CD4-positive, alpha-beta T cell treated with Interleukin-17A for 1 hour (primary cell): ENCODE measurements at regions not wholly inside any gene's neighbourhood (a gene's known extent, or its start where the extent isn't known, plus 50 kb on each side); places are given as distances from the start of the nearest gene placed in this dataset.
"Not testable (repeated sequence)": the region's sequence is repeated elsewhere in the genome, so short reads cannot be mapped to it uniquely, and the experiment has no call there.

Experiments
- DNase-seq: peaks from one replicate; pipeline ENCODE4 v3.0.0-alpha.2; 2020

DNA sequence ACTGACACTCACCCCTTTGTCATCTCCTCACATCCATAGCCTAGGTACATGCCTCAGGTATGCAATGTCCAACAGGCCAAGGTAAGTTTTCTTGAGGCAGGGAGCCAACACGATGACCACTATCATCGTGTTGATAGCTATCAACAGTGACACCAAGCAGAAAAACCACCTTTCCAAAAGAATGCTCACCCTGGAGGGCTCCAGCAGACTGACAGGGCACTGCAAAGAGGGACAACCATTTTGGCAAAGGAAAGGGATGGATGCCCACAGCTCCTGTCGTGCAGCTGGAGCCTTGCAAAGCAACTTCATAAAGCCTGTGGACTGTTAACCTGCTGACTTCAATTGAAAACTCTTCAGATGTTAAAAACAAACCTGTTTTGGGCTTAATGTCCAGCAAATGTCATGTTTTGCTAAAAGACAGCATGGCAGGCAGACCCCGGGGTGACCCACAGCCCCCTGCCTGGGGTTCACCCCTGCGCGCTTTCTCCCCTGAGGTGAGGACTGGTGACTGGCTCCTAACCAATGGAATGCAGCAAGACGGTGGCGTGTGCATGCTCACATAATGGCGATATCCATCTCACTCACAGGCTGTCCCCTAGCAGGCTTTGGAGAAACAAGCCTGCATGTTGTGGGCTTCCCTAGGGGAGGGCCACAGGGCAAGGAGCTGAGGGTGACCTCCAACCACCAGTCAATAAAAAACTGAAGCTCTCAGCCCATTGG is 293.8 kb downstream of the TCERG1L start:
- DNase-seq = no peak

DNA sequence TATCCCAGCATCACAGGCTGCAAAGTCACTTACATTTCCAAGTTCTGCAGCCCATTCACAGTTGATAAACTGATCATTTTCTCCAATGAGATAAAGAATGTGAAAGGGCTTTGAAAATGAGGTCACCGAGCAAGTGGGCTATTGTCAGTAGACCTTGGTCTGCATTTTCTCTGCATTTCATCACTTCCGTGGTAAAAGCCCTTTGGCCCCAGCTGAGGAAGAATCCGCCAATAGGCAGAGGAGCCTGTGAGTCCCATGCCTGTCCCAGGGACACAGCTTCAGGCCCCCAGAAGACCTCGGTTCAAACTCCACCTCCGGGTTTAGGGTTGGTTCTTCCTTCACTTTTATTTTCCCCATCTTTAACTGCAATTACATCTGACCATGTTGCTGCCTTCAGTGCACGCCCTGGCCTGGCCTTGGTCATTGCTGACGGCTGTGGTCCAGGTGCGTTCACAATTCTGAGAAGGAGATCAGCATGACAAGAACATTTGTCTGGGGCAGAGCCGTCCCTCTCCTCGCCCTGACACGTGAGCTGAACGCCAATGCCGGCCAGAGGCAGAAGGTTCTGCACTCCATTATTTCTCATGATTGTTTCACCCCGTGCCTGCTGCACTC is 292.5 kb downstream of the TCERG1L start:
- no peak for DNase-seq

- DNase-seq = no peak
Observed at GRCh38 chr10:131019696-131020095, 291.8 kb downstream of the TCERG1L start.

GRCh38 chr10:131020775-131021174 is 290.7 kb downstream of the TCERG1L start:
- DNase-seq = no peak

DNA sequence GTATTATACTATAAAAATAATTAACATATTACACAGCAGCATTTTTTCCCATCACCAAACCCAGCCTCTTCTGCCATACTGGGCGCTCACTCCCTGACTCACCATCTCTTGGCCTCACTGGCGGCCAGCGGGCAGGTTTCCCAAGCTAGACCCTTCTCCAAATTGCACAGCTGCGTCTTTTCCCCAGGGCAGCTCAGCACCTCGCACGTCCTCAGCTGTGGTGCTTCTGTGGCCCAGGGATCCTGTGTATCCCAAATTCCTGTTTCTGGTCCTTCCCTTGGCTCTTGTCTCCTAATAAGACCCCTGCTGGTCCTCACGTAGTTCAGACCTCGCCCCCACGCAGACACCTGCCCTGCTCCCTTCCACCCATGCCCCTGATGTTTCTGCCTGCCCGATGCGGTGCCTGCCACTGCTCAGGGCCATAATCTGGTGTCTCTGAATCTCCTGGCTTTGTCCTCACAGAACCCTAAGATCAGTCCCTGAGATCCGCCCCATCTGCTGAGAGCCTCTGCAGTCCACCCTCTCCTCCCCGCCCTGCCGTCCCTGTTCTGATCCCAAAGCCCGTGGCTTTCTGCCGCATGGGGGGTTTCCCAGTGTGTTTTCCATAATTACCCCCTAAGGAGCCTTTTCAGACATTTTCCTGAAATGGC is 290.1 kb downstream of the TCERG1L start:
- DNase-seq = no peak

GRCh38 chr10:131021969-131022368 is 289.6 kb downstream of the TCERG1L start:
- no peak for DNase-seq

- no peak for DNase-seq
Observed at GRCh38 chr10:131022369-131022768, 289.2 kb downstream of the TCERG1L start.

DNA sequence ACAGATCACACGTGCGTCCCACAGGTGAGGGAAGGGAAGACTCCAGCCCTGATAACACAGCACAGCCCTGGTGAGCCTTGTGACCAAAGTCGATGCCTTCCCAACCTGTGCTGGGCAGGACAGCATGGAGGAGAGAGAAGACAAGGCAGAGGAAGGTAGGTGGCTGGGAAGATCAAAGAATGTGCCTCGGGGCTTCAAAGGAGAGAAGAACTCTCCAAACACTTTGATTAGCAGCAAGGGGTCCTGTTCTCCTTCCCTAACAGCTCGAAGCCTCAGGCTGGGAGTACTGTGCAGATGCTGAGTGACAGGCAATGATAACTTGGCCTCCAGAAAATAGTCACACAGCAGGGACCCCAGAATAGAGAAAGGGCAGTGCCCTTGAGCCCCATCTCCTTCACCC is 288.5 kb downstream of the TCERG1L start:
- no peak for DNase-seq

- DNase-seq = no peak
Observed at GRCh38 chr10:131024259-131025131, 287.0 kb downstream of the TCERG1L start.

GRCh38 chr10:131025333-131025732 is 286.2 kb downstream of the TCERG1L start:
- no peak for DNase-seq

DNA sequence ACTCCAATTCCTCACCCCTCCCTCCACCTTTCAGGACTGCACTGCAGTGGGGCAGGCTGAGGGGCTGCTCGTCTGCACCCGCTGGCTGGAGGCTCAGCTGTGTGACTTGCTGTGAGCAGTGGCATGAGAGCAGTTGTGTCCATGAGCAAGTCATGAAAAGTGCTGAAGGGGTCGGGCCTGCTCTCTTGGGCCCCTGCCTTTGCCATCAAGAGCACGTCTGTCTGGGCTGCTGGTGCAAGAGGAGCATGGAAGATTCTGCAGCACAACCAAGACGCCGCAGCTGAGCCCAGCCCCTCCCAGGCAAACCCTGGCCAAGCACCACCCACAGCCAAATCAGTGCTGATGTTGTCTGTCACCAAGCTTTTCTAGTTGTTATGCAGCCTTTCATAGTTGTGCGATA is 284.3 kb downstream of the TCERG1L start:
- no peak for DNase-seq

DNA sequence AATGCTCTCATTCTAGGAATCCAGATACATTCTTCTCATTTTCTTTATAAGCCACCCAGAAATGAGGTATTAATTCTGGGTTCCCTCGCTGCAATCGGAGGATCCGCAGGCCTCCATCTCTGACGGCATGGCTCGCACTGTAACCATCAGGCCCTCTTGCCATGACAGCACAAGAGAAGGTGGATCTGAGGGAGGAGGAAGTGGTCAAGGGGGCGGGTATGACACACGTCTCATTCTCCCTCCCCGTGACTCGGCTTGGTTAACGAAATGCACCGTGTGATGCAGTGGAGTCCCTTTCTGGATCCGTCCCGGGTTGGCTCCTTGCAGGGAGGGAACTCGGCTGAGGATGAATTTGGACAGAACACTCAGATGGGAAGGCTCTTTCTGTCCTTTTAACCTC is 280.2 kb downstream of the TCERG1L start:
- no peak for DNase-seq

DNA sequence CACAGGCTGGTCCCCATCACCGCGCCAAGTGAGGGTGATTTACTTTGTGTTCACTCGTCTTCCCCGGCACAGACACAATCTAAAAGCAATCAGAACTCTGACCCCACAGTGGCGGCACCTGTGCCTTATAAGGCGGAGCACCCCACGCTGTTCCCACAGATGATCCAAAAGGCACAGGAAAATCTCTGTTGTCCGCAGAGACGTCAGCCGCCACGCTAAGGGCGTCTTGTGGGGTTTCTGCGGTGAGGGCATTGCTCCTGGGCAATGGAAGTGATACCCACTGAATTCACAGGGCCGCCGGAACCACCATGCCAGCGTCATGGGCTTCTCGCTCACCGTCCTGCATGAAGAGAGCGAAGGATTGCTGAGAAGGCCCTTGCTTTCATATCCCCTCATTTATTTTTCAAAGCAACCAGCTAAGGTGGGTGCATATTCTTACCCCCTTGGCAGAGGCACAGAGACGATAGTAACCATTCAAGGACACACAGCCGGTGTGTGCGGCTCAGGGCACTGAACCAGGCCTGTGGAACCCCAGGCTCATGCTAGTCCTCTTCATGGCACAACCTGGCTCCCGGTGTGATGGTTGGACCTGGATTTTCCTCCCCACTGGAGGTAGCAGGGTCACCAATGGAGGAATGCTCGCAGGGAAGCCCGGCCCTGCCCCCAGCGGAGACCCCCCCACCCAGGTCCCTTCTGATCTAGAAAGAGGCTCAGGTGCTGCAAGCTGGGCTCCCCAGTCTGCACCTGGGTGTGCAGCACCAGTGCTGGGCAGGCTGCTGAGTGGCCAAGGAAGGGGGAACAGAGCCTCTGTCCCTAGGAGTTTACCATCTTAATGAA is 279.0 kb downstream of the TCERG1L start:
- DNase-seq = no peak

- DNase-seq = no peak
Observed at GRCh38 chr10:131033166-131034085, 278.1 kb downstream of the TCERG1L start.

- no peak for DNase-seq
Observed at GRCh38 chr10:131034451-131034850, 277.1 kb downstream of the TCERG1L start.

DNA sequence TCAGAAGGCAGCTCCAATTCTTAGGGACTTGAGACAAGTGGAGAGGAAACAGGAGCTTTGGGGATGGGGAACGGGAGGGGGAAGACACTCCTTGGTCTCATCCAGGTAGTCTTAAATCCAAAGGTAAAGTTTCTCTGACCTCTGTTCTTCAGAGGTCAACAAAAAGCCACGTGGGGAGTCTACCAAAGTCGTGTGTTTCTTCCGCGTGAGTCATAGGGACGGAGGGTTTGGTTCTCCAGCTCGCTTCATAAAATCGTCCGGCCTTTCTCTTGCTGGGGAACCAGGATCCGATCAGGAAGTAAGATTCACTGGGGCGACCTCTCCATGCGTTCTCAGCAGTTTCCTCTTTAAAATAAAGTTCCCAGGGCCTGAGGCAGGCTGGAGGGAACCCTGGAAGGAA is 275.7 kb downstream of the TCERG1L start:
- no peak for DNase-seq

DNA sequence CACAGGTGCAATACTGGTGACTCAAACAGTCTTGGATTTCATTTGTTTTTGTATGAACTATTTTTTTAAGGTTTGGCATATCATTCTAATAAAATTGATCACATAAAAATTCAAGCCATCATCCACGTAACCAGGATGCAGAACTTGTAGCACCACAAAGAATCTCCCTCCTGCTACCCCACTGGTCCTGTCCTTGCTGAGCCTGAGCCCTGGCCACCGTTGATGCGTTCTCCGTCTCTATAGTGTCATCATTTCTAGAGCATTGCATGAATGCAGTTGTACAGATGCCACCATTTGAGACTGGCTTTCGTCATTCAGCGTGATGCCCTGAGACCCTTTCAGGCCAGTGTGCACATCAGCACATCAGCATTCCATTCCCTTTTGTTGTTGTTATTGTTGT is 273.5 kb downstream of the TCERG1L start:
- no peak for DNase-seq

DNA sequence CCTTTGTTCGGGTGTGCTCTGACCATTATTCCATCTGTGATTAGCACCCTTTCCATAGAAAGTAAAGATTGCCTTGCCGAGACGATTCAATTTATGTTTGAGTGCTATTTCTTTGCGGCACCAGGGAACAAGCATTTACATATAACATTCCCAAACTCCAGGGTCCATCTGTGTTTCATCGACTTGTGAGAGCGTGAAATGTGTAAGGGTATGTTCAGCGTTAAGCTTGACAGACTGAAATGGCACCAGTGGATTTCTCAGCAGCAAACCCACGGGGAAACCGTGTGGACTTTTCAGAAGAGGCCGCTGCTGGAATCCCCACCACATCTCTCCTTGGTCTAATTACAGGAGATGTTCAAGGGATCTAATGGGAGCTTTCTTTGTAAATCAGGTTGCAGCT is 270.5 kb downstream of the TCERG1L start:
- no peak for DNase-seq

GRCh38 chr10:131041441-131041840 is 270.1 kb downstream of the TCERG1L start:
- DNase-seq = no peak

GRCh38 chr10:131042015-131042414 is 269.5 kb downstream of the TCERG1L start:
- not testable (repeated sequence) for DNase-seq
